GM21381 (cell line): ENCODE measurements at regions not wholly inside any gene's neighbourhood (a gene's known extent, or its start where the extent isn't known, plus 50 kb on each side); places are given as distances from the start of the nearest gene placed in this dataset.
"Not testable (repeated sequence)": the region's sequence is repeated elsewhere in the genome, so short reads cannot be mapped to it uniquely, and the experiment has no call there.

Experiments
- ATAC-seq: cut with Tn5 transposase; IDR thresholded peaks from one replicate; pipeline ENCODE4 v1.9.1; 2021; ENCODE audit warnings: mild to moderate bottlenecking, moderate library complexity; ENCODE audit not compliant: unreplicated experiment

GRCh38 chr7:24127930-24128329, 156.1 kb upstream of the NPY start:
- ATAC-seq, result no peak

- ATAC-seq, result no peak
Observed at GRCh38 chr7:24129597-24129996, 154.4 kb upstream of the NPY start.

GRCh38 chr7:24130631-24131030, 153.4 kb upstream of the NPY start:
- ATAC-seq, result no peak

GRCh38 chr7:24133691-24134090, 150.3 kb upstream of the NPY start:
- no peak for ATAC-seq

- no peak for ATAC-seq
Observed at GRCh38 chr7:24134535-24134934, 149.5 kb upstream of the NPY start.

- ATAC-seq, result peak; percentile 77
Observed at GRCh38 chr7:24135003-24135817, 148.8 kb upstream of the NPY start.

- ATAC-seq, result no peak
Observed at GRCh38 chr7:24137338-24137737, 146.7 kb upstream of the NPY start.

- no peak for ATAC-seq
Observed at GRCh38 chr7:24138343-24138742, 145.6 kb upstream of the NPY start.

- ATAC-seq, result no peak
Observed at GRCh38 chr7:24140001-24140400, 144.0 kb upstream of the NPY start.

GRCh38 chr7:24141874-24142509, 142.0 kb upstream of the NPY start:
- no peak for ATAC-seq

- ATAC-seq, result no peak
Observed at GRCh38 chr7:24143547-24143946, 140.4 kb upstream of the NPY start.

GRCh38 chr7:24151944-24152343, 132.0 kb upstream of the NPY start:
- ATAC-seq, result no peak

GRCh38 chr7:24152356-24152755, 131.6 kb upstream of the NPY start:
- no peak for ATAC-seq

GRCh38 chr7:24152877-24153472, 131.0 kb upstream of the NPY start:
- no peak for ATAC-seq

GRCh38 chr7:24157666-24158065, 126.3 kb upstream of the NPY start:
- no peak for ATAC-seq

GRCh38 chr7:24158975-24159374, 125.0 kb upstream of the NPY start:
- no peak for ATAC-seq

GRCh38 chr7:24164401-24164800, 119.6 kb upstream of the NPY start:
- ATAC-seq, result no peak

- ATAC-seq, result no peak
Observed at GRCh38 chr7:24169077-24169624, 114.8 kb upstream of the NPY start.

- ATAC-seq, result not testable (repeated sequence)
Observed at GRCh38 chr7:24171951-24172350, 112.0 kb upstream of the NPY start.

- no peak for ATAC-seq
Observed at GRCh38 chr7:24172856-24173255, 111.1 kb upstream of the NPY start.

- no peak for ATAC-seq
Observed at GRCh38 chr7:24175603-24176002, 108.4 kb upstream of the NPY start.
